Omental fat pad (tissue), 3 donors: ENCODE measurements at regions not wholly inside any gene's neighbourhood (a gene's known extent, or its start where the extent isn't known, plus 50 kb on each side); places are given as distances from the start of the nearest gene placed in this dataset.

ENCODE experiments used
- ATAC-seq: fragments of 150-250 bp; one replicate; pipeline ENCODE4 v1.9.1; 2016; ENCODE audit warnings: mild to moderate bottlenecking, moderate library complexity; ENCODE audit not compliant: low FRiP score
- DNase-seq: peaks from one replicate; pipeline ENCODE4 v3.0.0-alpha.2; 2019; ENCODE audit warnings: low spot score
- TF ChIP-seq, protein P1 (sequence below), 3 donors: fragments of 450-650 bp; IDR thresholded peaks; one replicate each; pipeline ENCODE4 v1.5.1; 2016 to 2017; ENCODE audit warnings: antibody characterized with exemption in 3 of 3, mild to moderate bottlenecking in 3 of 3, moderate library complexity in 2 of 3

DNA sequence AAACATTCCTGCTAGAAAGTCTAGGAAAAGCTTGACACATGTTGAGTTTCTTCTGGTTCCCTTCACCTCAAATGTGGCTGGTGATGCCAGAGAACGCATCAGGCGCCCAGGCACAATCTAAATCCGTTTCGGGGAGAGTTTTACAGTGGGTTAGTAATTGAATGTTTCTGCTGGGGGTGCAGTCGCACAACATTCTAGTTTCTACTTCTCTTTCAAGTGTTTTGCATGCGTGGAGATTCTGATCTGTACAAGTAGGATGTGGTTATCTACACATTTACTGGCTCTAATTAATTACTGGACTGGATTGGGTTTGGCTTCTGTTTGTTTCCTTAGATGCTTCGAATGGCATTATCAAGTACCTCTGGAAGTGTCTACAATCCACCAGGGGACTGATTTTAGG lies 173.8 kb downstream of the TMEM26 start:
- TF ChIP-seq, protein P1, sequence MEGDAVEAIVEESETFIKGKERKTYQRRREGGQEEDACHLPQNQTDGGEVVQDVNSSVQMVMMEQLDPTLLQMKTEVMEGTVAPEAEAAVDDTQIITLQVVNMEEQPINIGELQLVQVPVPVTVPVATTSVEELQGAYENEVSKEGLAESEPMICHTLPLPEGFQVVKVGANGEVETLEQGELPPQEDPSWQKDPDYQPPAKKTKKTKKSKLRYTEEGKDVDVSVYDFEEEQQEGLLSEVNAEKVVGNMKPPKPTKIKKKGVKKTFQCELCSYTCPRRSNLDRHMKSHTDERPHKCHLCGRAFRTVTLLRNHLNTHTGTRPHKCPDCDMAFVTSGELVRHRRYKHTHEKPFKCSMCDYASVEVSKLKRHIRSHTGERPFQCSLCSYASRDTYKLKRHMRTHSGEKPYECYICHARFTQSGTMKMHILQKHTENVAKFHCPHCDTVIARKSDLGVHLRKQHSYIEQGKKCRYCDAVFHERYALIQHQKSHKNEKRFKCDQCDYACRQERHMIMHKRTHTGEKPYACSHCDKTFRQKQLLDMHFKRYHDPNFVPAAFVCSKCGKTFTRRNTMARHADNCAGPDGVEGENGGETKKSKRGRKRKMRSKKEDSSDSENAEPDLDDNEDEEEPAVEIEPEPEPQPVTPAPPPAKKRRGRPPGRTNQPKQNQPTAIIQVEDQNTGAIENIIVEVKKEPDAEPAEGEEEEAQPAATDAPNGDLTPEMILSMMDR (IDR thresholded peaks at IDR 0.05) = no peak
- no peak for DNase-seq
- ATAC-seq = no peak

DNA sequence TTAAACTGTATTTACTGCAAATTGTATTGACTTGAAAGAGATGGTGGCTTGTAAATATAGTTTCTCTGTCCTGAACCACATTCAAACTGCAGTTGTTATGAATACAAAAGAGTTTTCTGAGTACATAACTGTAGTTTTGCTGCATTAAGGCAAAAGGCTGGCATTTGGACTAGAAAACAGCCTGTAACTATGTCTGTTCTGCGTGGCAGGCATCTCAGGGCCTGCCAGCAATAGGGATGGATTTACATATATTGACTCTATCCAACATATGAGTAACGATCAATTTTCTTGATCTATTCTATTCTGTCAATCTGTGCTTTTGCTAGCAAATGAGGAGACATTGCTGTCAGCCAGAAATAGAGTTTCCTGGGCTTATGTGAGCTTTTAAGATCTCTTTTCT lies 174.6 kb downstream of the TMEM26 start:
- TF ChIP-seq, protein P1 (IDR thresholded peaks at IDR 0.05) = no peak
- ATAC-seq = no peak

DNA sequence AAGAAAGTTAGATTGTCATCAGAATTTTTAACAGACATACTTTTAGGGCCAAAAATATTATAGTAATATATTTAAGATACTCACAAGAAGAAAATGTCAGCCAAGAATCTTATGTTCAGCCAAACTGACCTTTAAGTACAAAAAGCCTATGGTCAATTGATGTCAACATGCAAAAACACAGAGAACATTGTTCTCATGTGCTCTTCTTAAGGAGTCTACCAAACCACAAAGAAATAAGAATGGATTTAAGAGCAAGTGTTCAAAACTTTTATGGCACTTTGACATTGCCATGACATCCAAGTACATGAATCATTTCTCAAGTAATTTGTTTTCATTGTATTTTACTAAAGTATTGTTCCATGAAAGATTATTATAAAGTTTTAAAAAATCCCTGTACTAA lies 180.4 kb downstream of the TMEM26 start:
- DNase-seq = no peak
- ATAC-seq = no peak
- TF ChIP-seq, protein P1 (IDR thresholded peaks at IDR 0.05) = no peak

More for the DNA sequence above, 174.6 kb downstream of the TMEM26 start:
- no peak for DNase-seq

DNA sequence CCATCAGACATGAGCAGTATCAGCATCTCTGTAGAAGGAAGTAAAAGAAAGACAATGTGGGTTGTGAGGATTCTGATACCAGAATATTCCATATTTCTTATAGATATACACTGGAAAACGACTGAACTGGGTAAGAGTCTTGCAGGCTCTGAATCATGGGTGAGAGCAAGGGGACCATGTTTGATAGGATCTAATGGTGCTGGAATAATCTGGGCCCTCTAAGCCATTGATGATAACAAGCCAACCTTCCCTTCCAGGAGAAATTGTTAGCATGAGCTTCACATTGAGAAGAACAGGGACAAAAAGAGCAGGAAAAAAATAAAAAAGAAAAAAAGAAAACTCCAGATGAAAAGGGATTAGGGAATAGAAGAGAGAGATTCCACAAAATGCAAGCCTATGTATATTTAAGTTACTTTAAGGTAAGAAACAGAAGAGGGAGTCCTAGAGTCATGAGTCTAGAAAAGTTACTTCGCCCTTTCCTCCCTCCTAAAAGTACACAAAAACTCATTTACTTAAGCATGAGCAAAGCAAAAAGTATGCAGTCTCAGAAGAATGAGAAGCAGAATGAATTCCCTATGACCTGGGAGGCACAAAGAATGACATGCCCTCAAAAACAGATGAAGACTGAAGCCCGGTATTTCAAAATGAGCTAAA lies 181.9 kb downstream of the TMEM26 start:
- TF ChIP-seq, protein P1 (IDR thresholded peaks at IDR 0.05) = no peak
- DNase-seq = no peak
- peak; percentile 23 for ATAC-seq

DNA sequence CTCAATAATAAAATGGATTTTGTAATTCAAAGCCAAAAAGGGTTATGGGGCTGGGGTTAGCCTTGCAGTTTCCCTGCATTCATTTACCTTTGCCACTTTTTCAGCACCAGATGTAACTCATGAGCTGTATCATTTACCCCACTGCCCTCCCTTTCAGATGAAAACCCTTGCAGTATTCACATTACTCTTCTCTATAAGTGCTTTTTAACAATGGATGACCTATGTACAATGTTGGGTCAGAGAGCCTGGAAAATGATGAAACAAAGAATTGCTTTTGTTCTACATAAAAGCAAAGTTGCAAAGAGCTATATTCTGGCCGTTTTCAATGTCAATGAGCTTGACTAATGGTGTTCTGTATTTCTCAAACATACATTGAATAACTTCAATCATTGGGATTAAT lies 189.7 kb downstream of the TMEM26 start:
- TF ChIP-seq, protein P1 (IDR thresholded peaks at IDR 0.05) = no peak
- DNase-seq (no peak), ATAC-seq (no peak)

DNA sequence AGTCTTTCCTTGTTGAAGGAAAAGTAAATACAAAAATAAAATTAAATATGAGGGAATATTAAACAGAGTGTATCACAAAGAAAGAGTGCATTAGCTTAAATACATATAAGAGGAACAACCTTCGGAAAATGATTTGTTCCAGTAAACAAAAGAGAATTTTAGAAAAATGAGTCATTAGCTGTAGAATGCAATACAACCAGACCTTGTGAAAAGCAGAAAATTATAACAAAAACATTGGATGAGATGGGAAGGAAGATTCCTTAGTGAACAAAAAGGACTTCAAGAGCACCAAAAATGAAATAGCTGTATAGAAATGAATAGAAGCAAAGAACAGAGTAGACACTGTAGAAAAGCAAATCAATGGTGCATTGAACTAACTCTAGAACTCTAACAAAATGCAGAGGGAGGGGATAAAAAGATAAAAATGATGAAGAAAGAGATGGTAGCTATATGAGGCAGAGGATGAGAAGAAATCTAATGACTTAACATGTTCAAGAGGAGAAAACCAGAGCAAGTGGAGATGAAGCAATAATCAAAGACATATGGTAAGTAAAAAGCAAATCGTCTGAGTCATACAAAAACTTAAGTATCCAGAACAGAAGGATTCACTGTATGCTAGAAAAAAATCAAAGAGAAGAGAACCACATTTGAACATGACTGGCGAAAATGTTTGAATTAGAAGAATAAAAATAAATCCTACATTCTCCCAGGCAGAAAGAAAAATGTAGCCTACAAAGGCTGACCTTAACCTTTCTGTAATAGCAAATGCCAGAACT lies 190.5 kb downstream of the TMEM26 start:
- ATAC-seq (no peak), DNase-seq (no peak)
- TF ChIP-seq, protein P1 (IDR thresholded peaks at IDR 0.05) = no peak
